SK-N-SH (cell line): ENCODE measurements at regions not wholly inside any gene's neighbourhood (a gene's known extent, or its start where the extent isn't known, plus 50 kb on each side); places are given as distances from the start of the nearest gene placed in this dataset.

Experiments
- CTCF ChIA-PET: fragments of 300-600, 350-600 bp; formaldehyde crosslinking; extraction: SDS; loops from one replicate; lab custom pipeline; 2021; lab: Yijun Ruan, JAX
- POLR2A ChIA-PET: fragments of 350-600 bp; sonication (Branson Sonifier 250); formaldehyde crosslinking; extraction: SDS; loops from one replicate; lab custom pipeline; 2020; ENCODE audit warnings: antibody characterized with exemption, inconsistent platforms; lab: Yijun Ruan, JAX
- DNase-seq: peaks from one replicate; pipeline ENCODE4 v3.0.0; 2012
- H2AFZ ChIP-seq: fragments of 200-600 bp; sonication (generic); 2 replicates; pipeline ENCODE4 v1.8.1; 2016; ENCODE audit warnings: antibody characterized with exemption, mild to moderate bottlenecking, low read depth
- H3F3A ChIP-seq: fragments of 200-600 bp; sonication (generic); replicated peaks from 2 replicates; pipeline ENCODE3; 2016; ENCODE audit warnings: antibody characterized with exemption, mild to moderate bottlenecking; ENCODE audit not compliant: insufficient read depth
- H3K27ac ChIP-seq, 2 experiments: fragments of 200-500 bp in 1 of 2; fragments of 200-600 bp in 1 of 2; sonication (Bioruptor generic) in 1 of 2; sonication (generic), shearing (Covaris generic) in 1 of 2; 2 replicates each; pipeline versions ENCODE4 v1.5.1 to v1.6.1; 2014 to 2016; ENCODE audit warnings: low read depth in 2 of 2, inconsistent platforms in 1 of 2, low read length in 1 of 2, mild to moderate bottlenecking in 1 of 2, mixed read lengths in 1 of 2
- H3K27me3 ChIP-seq: fragments of 200-600 bp; sonication (generic), shearing (Covaris generic); 2 replicates; pipeline ENCODE4 v1.6.1; 2016; ENCODE audit warnings: mixed run types; ENCODE audit not compliant: insufficient read depth
- H3K36me3 ChIP-seq, 2 experiments: fragments of 200-500 bp in 1 of 2; fragments of 200-600 bp in 1 of 2; sonication (Bioruptor generic) in 1 of 2; sonication (generic) in 1 of 2; replicated peaks in 1 of 2; 2 replicates each; pipeline versions ENCODE3 to v1.5.1; 2014 to 2016; ENCODE audit warnings: low read length in 1 of 2, mild to moderate bottlenecking in 1 of 2; ENCODE audit not compliant: insufficient read depth in 2 of 2, control insufficient read depth in 1 of 2
- H3K4me1 ChIP-seq, 2 experiments: fragments of 200-500 bp in 1 of 2; fragments of 200-600 bp in 1 of 2; sonication (Bioruptor generic) in 1 of 2; sonication (generic), shearing (Covaris generic) in 1 of 2; 2 replicates each; pipeline versions ENCODE4 v1.5.1 to v1.6.1; 2014 to 2016; ENCODE audit warnings: low read depth in 1 of 2, low read length in 1 of 2, mixed run types in 1 of 2; ENCODE audit not compliant: insufficient read depth in 2 of 2, control insufficient read depth in 1 of 2
- H3K4me2 ChIP-seq: fragments of 200-600 bp; sonication (generic), shearing (Covaris generic); 2 replicates; pipeline ENCODE4 v1.6.1; 2017; ENCODE audit warnings: mixed run types
- H3K4me3 ChIP-seq, 2 experiments: fragments of 200-500 bp in 1 of 2; fragments of 200-600 bp in 1 of 2; sonication (Bioruptor generic) in 1 of 2; sonication (generic), shearing (Covaris generic) in 1 of 2; 2 replicates each; pipeline versions ENCODE4 v1.5.1 to v1.8.1; 2014 to 2016; ENCODE audit warnings: low read depth in 2 of 2, inconsistent platforms in 1 of 2, low read length in 1 of 2, mild to moderate bottlenecking in 1 of 2, mixed read lengths in 1 of 2, moderate library complexity in 1 of 2
- H3K79me2 ChIP-seq: fragments of 200-600 bp; sonication (generic); 2 replicates; pipeline ENCODE4 v1.8.1; 2017; ENCODE audit warnings: mild to moderate bottlenecking; ENCODE audit not compliant: insufficient read depth
- H3K9ac ChIP-seq: fragments of 200-600 bp; sonication (generic); 2 replicates; pipeline ENCODE4 v1.6.1; 2017; ENCODE audit warnings: mixed run types
- H3K9me2 ChIP-seq: fragments of 200-600 bp; sonication (generic); 2 replicates; pipeline ENCODE4 v1.6.1; 2017; ENCODE audit warnings: mixed run types
- H3K9me3 ChIP-seq: fragments of 200-600 bp; sonication (generic); 2 replicates; pipeline ENCODE4 v1.6.1; 2017; ENCODE audit warnings: mixed run types, mild to moderate bottlenecking, moderate library complexity
- H4K20me1 ChIP-seq: fragments of 200-600 bp; sonication (generic); 2 replicates; pipeline ENCODE4 v1.6.1; 2017; ENCODE audit warnings: mild to moderate bottlenecking, mixed run types; ENCODE audit not compliant: insufficient read depth
- CHD2 ChIP-seq: fragments of 150-350 bp; IDR thresholded peaks from 2 replicates; pipeline ENCODE4 v1.6.1; 2018; ENCODE audit warnings: low read length; ENCODE audit not compliant: partially characterized antibody
- ELF1 ChIP-seq: IDR thresholded peaks from 2 replicates; pipeline ENCODE4 v1.4.0; 2012
- FOSL2 ChIP-seq: IDR thresholded peaks from 2 replicates; pipeline ENCODE4 v1.4.0; 2012; ENCODE audit warnings: low read depth, mild to moderate bottlenecking, moderate library complexity, borderline replicate concordance
- FOXJ3 ChIP-seq: sonication (generic); formaldehyde crosslinking; IDR thresholded peaks from 2 replicates; pipeline ENCODE4 v1.5.1; 2020; ENCODE audit warnings: mild to moderate bottlenecking, missing genetic modification reagents
- GABPA ChIP-seq: IDR thresholded peaks from 2 replicates; pipeline ENCODE4 v1.4.0; 2012; ENCODE audit warnings: low read depth, mild to moderate bottlenecking
- GATA2 ChIP-seq: sonication (generic); formaldehyde crosslinking; IDR thresholded peaks from 2 replicates; pipeline ENCODE4 v1.5.0; 2020; ENCODE audit warnings: mild to moderate bottlenecking, missing genetic modification reagents
- MXI1 ChIP-seq: IDR thresholded peaks from 2 replicates; pipeline ENCODE4 v1.6.1; 2012; ENCODE audit warnings: mild to moderate bottlenecking, low read depth, low read length, improper control_type of control experiment
- NFIC ChIP-seq: IDR thresholded peaks from 2 replicates; pipeline ENCODE4 v1.4.0; 2012; ENCODE audit warnings: borderline replicate concordance
- NRF1 ChIP-seq: IDR thresholded peaks from 2 replicates; pipeline ENCODE4 v1.6.1; 2012; ENCODE audit warnings: low read depth, mild to moderate bottlenecking, low read length
- RCOR1 ChIP-seq: fragments of 150-350 bp; IDR thresholded peaks from 2 replicates; pipeline ENCODE4 v1.6.1; 2017; ENCODE audit warnings: antibody characterized with exemption, low read length
- SIN3A ChIP-seq: IDR thresholded peaks from 2 replicates; pipeline ENCODE4 v1.6.1; 2012; ENCODE audit warnings: low read depth, mild to moderate bottlenecking, low read length, moderate library complexity, borderline replicate concordance
- SMC3 ChIP-seq: IDR thresholded peaks from 2 replicates; pipeline ENCODE4 v1.6.1; 2012; ENCODE audit warnings: low read depth, low read length, improper control_type of control experiment
- TAF1 ChIP-seq: IDR thresholded peaks from 2 replicates; pipeline ENCODE4 v1.6.1; 2012; ENCODE audit warnings: low read depth, mild to moderate bottlenecking, low read length, moderate library complexity, borderline replicate concordance
- TEAD4 ChIP-seq: IDR thresholded peaks from 2 replicates; pipeline ENCODE4 v1.4.0; 2012; ENCODE audit warnings: mild to moderate bottlenecking, borderline replicate concordance; ENCODE audit not compliant: insufficient read depth
- YY1 ChIP-seq: IDR thresholded peaks from 2 replicates; pipeline ENCODE4 v1.4.0; 2012; ENCODE audit warnings: low read depth, mild to moderate bottlenecking
- WGBS: methylation state at CpG from one replicate; pipeline ENCODE4 v1.1.6; 2017; ENCODE audit warnings: low lambda C conversion rate; 5-methylcytosine and 5-hydroxymethylcytosine counted together
- TF ChIP-seq, protein P1 (sequence below): fragments of 200-600 bp; sonication (generic); IDR thresholded peaks from 2 replicates; pipeline ENCODE4 v1.6.1; 2017; ENCODE audit warnings: antibody characterized with exemption, mild to moderate bottlenecking, moderate library complexity
- TF ChIP-seq, protein P2 (sequence below): IDR thresholded peaks from 2 replicates; pipeline ENCODE4 v1.6.1; 2012; ENCODE audit warnings: mild to moderate bottlenecking, low read depth, low read length, moderate library complexity
- TF ChIP-seq, protein P3 (sequence below): IDR thresholded peaks from 2 replicates; pipeline ENCODE4; 2012
- TF ChIP-seq, protein P4 (sequence below): IDR thresholded peaks from 2 replicates; pipeline ENCODE4 v1.4.0; 2012; ENCODE audit warnings: low read depth, borderline replicate concordance
- TF ChIP-seq, protein P5 (sequence below): fragments of 150-350 bp; IDR thresholded peaks from 2 replicates; pipeline ENCODE4 v1.6.1; 2016; ENCODE audit warnings: mild to moderate bottlenecking, low read depth, low read length
- TF ChIP-seq, protein P6 (sequence below): fragments of 150-350 bp; IDR thresholded peaks from 2 replicates; pipeline ENCODE4 v1.6.1; 2017; ENCODE audit warnings: antibody characterized with exemption, low read length, low read depth, borderline replicate concordance
- TF ChIP-seq, protein P7 (sequence below): IDR thresholded peaks from 2 replicates; pipeline ENCODE4 v1.4.0; 2012; ENCODE audit warnings: low read depth

DNA sequence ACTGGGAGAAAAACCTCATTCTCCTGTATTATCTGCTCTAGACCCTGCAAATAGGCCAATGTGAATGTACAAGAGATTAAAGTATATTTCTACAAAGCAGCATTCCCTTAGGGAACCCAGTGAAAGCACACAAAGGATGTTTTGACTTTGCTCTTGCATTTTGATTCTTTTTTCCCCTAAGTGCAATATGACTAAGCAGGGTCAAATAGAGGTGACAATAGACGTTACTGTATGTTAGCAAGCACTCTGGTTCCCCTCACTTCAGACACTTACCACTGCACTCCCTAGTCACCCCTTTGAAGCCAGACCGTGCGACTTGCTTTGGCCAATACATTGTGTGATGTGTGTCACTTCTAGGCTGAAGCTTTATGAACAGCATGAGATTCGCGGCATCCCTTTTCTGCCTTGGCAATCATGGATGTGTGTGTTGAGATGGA, 209.7 kb downstream of the RHOU start (continued):
- TF ChIP-seq, protein P1, sequence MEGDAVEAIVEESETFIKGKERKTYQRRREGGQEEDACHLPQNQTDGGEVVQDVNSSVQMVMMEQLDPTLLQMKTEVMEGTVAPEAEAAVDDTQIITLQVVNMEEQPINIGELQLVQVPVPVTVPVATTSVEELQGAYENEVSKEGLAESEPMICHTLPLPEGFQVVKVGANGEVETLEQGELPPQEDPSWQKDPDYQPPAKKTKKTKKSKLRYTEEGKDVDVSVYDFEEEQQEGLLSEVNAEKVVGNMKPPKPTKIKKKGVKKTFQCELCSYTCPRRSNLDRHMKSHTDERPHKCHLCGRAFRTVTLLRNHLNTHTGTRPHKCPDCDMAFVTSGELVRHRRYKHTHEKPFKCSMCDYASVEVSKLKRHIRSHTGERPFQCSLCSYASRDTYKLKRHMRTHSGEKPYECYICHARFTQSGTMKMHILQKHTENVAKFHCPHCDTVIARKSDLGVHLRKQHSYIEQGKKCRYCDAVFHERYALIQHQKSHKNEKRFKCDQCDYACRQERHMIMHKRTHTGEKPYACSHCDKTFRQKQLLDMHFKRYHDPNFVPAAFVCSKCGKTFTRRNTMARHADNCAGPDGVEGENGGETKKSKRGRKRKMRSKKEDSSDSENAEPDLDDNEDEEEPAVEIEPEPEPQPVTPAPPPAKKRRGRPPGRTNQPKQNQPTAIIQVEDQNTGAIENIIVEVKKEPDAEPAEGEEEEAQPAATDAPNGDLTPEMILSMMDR = no peak
- no peak for TF ChIP-seq YY1
- no peak for TF ChIP-seq ELF1
- no peak for TF ChIP-seq RCOR1
- TF ChIP-seq FOSL2 = no peak

DNA sequence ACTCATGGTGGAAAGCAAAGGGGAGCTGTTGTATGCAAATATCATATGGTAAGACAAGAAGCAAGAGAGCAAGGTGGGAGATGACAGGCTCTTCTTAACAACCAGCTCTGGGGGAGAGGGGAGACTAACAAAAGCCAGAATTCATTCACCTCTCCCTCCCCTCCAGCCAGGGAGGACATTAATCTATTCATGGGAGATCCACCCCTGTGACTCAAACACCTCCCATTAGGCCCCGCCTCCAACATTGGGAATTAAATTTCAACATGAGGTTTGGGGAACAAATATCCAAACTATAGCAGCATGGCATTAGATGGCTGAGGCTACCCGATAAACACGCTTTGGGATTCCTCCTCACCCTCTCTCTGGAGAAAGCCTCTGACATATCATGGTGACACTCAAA, 210.6 kb downstream of the RHOU start:
- H3K4me3 ChIP-seq = no peak overlapping the region
- no peak for DNase-seq
- no peak for TF ChIP-seq GATA2 (CRISPR knock-in tag)
- no peak for TF ChIP-seq TEAD4
- no peak for TF ChIP-seq FOXJ3 (CRISPR knock-in tag)
- no peak for TF ChIP-seq SIN3A
- TF ChIP-seq MXI1 = no peak
- TF ChIP-seq, protein P2, sequence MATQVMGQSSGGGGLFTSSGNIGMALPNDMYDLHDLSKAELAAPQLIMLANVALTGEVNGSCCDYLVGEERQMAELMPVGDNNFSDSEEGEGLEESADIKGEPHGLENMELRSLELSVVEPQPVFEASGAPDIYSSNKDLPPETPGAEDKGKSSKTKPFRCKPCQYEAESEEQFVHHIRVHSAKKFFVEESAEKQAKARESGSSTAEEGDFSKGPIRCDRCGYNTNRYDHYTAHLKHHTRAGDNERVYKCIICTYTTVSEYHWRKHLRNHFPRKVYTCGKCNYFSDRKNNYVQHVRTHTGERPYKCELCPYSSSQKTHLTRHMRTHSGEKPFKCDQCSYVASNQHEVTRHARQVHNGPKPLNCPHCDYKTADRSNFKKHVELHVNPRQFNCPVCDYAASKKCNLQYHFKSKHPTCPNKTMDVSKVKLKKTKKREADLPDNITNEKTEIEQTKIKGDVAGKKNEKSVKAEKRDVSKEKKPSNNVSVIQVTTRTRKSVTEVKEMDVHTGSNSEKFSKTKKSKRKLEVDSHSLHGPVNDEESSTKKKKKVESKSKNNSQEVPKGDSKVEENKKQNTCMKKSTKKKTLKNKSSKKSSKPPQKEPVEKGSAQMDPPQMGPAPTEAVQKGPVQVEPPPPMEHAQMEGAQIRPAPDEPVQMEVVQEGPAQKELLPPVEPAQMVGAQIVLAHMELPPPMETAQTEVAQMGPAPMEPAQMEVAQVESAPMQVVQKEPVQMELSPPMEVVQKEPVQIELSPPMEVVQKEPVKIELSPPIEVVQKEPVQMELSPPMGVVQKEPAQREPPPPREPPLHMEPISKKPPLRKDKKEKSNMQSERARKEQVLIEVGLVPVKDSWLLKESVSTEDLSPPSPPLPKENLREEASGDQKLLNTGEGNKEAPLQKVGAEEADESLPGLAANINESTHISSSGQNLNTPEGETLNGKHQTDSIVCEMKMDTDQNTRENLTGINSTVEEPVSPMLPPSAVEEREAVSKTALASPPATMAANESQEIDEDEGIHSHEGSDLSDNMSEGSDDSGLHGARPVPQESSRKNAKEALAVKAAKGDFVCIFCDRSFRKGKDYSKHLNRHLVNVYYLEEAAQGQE = no peak
- TF ChIP-seq, protein P3, sequence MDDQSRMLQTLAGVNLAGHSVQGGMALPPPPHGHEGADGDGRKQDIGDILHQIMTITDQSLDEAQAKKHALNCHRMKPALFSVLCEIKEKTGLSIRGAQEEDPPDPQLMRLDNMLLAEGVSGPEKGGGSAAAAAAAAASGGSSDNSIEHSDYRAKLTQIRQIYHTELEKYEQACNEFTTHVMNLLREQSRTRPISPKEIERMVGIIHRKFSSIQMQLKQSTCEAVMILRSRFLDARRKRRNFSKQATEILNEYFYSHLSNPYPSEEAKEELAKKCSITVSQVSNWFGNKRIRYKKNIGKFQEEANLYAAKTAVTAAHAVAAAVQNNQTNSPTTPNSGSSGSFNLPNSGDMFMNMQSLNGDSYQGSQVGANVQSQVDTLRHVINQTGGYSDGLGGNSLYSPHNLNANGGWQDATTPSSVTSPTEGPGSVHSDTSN = no peak
- no peak for TF ChIP-seq FOSL2
- TF ChIP-seq, protein P4, sequence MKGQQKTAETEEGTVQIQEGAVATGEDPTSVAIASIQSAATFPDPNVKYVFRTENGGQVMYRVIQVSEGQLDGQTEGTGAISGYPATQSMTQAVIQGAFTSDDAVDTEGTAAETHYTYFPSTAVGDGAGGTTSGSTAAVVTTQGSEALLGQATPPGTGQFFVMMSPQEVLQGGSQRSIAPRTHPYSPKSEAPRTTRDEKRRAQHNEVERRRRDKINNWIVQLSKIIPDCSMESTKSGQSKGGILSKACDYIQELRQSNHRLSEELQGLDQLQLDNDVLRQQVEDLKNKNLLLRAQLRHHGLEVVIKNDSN = no peak
- TF ChIP-seq CHD2 = no peak
- TF ChIP-seq, protein P5, sequence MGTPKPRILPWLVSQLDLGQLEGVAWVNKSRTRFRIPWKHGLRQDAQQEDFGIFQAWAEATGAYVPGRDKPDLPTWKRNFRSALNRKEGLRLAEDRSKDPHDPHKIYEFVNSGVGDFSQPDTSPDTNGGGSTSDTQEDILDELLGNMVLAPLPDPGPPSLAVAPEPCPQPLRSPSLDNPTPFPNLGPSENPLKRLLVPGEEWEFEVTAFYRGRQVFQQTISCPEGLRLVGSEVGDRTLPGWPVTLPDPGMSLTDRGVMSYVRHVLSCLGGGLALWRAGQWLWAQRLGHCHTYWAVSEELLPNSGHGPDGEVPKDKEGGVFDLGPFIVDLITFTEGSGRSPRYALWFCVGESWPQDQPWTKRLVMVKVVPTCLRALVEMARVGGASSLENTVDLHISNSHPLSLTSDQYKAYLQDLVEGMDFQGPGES = no peak
- no peak for TF ChIP-seq GABPA
- no peak for TF ChIP-seq NRF1
- TF ChIP-seq, protein P6, sequence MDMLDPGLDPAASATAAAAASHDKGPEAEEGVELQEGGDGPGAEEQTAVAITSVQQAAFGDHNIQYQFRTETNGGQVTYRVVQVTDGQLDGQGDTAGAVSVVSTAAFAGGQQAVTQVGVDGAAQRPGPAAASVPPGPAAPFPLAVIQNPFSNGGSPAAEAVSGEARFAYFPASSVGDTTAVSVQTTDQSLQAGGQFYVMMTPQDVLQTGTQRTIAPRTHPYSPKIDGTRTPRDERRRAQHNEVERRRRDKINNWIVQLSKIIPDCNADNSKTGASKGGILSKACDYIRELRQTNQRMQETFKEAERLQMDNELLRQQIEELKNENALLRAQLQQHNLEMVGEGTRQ = no peak
- TF ChIP-seq SMC3 = no peak
- TF ChIP-seq, protein P7, sequence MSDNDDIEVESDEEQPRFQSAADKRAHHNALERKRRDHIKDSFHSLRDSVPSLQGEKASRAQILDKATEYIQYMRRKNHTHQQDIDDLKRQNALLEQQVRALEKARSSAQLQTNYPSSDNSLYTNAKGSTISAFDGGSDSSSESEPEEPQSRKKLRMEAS = no peak
- no peak for TF ChIP-seq TAF1
- TF ChIP-seq NFIC = no peak
- TF ChIP-seq, all 33 proteins: peak for 0
- Histone ChIP-seq H4K20me1 (no peaks in the 10 kb centered on the region), H3K9ac (no peak overlapping the region), H3K79me2 (no peaks in the 10 kb centered on the region), H3K36me3 (no peaks in the 10 kb centered on the region), H3K9me2 (no peaks in the 10 kb centered on the region), H3K27me3 (no peaks in the 10 kb centered on the region), H3K4me1 (no peaks in the 10 kb centered on the region), H3K9me3 (no peaks in the 10 kb centered on the region), H3K4me2 (no peak overlapping the region), H2AFZ (no peak overlapping the region), H3K27ac (no peak overlapping the region), H3F3A (no peaks in the 10 kb centered on the region)
- 75% methylated on average over 3 of the region's 3 CpGs for WGBS
- ChIA-PET CTCF (no interaction called here), POLR2A (no interaction called here)
